BE2C (cell line): ENCODE measurements at regions not wholly inside any gene's neighbourhood (a gene's known extent, or its start where the extent isn't known, plus 50 kb on each side); places are given as distances from the start of the nearest gene placed in this dataset.

Experiments used
- DNase-seq: peaks from one replicate; pipeline ENCODE4 v3.0.0-alpha.2; 2020
- H3K27me3 ChIP-seq: fragments of 250-450 bp; sonication (Bioruptor Pico); 2 replicates; pipeline ENCODE4 v1.5.1; 2020; ENCODE audit warnings: mild to moderate bottlenecking
- H3K36me3 ChIP-seq: fragments of 250-450 bp; sonication (Bioruptor Pico); 2 replicates; pipeline ENCODE4 v1.5.1; 2020; ENCODE audit warnings: mild to moderate bottlenecking
- H3K4me1 ChIP-seq: fragments of 250-450 bp; sonication (Bioruptor Pico); 2 replicates; pipeline ENCODE4 v1.5.1; 2020
- H3K4me3 ChIP-seq: 2 replicates; pipeline ENCODE4 v1.5.1; 2011; ENCODE audit warnings: low read depth, low read length
- H3K9me3 ChIP-seq: fragments of 250-450 bp; sonication (Bioruptor Pico); 2 replicates; pipeline ENCODE4 v1.5.1; 2020
- TF ChIP-seq, protein P1 (sequence below): IDR thresholded peaks from 2 replicates; pipeline ENCODE4 v1.5.1; 2012; ENCODE audit warnings: mild to moderate bottlenecking, low read depth, low read length

GRCh38 chr5:5710471-5710870, 288.0 kb downstream of the ICE1 start:
- TF ChIP-seq, protein P1, sequence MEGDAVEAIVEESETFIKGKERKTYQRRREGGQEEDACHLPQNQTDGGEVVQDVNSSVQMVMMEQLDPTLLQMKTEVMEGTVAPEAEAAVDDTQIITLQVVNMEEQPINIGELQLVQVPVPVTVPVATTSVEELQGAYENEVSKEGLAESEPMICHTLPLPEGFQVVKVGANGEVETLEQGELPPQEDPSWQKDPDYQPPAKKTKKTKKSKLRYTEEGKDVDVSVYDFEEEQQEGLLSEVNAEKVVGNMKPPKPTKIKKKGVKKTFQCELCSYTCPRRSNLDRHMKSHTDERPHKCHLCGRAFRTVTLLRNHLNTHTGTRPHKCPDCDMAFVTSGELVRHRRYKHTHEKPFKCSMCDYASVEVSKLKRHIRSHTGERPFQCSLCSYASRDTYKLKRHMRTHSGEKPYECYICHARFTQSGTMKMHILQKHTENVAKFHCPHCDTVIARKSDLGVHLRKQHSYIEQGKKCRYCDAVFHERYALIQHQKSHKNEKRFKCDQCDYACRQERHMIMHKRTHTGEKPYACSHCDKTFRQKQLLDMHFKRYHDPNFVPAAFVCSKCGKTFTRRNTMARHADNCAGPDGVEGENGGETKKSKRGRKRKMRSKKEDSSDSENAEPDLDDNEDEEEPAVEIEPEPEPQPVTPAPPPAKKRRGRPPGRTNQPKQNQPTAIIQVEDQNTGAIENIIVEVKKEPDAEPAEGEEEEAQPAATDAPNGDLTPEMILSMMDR: peak; percentile 21; the same call in 1 of the 2 replicates
- peak; percentile 93 for DNase-seq
- Histone ChIP-seq H3K27me3 (no peaks in the 10 kb centered on the region), H3K36me3 (no peaks in the 10 kb centered on the region), H3K4me3 (peak overlapping the region; percentile 31), H3K9me3 (no peaks in the 10 kb centered on the region; the same call in 1 of the 2 replicates), H3K4me1 (peaks cover 24% of the 10 kb centered on the region)

GRCh38 chr5:5708367-5708919, 286.0 kb downstream of the ICE1 start:
- no peak overlapping the region for H3K4me3 ChIP-seq
- H3K36me3 ChIP-seq: no peaks in the 10 kb centered on the region
- no peak for DNase-seq
- H3K4me1 ChIP-seq: peaks cover 27% of the 10 kb centered on the region
- TF ChIP-seq, protein P1: no peak
- H3K27me3 ChIP-seq: no peaks in the 10 kb centered on the region
- no peaks in the 10 kb centered on the region; the same call in 1 of the 2 replicates for H3K9me3 ChIP-seq

GRCh38 chr5:5705010-5705409, 282.5 kb downstream of the ICE1 start:
- Histone ChIP-seq H3K4me1 (peaks cover 8% of the 10 kb centered on the region), H3K36me3 (no peaks in the 10 kb centered on the region), H3K4me3 (no peak overlapping the region), H3K9me3 (no peaks in the 10 kb centered on the region; the same call in 1 of the 2 replicates), H3K27me3 (no peaks in the 10 kb centered on the region)
- TF ChIP-seq, protein P1: no peak
- DNase-seq: no peak

DNA sequence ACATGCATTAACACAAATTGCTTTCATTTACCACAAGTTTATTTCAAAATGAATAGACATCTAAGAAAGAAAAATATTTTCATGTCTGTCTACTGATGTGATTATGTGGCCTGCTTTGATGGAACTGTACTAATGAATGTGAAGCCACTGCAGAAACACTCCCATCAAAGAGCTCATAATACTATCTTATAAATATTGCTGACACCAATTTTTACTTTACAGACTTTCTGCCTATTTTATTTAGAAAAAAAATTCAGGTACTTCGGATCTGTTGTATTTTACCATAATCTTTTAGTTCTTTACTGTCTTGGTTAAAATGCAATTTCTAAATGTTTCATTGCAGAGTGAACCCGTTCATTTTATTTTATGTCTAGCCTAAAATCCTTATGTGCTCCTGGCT, 281.9 kb downstream of the ICE1 start:
- H3K9me3 ChIP-seq: no peaks in the 10 kb centered on the region; the same call in 1 of the 2 replicates
- H3K27me3 ChIP-seq: no peaks in the 10 kb centered on the region
- H3K4me1 ChIP-seq: peaks cover 3% of the 10 kb centered on the region
- no peak for DNase-seq
- no peaks in the 10 kb centered on the region for H3K36me3 ChIP-seq
- H3K4me3 ChIP-seq: no peak overlapping the region
- TF ChIP-seq, protein P1: no peak

DNA sequence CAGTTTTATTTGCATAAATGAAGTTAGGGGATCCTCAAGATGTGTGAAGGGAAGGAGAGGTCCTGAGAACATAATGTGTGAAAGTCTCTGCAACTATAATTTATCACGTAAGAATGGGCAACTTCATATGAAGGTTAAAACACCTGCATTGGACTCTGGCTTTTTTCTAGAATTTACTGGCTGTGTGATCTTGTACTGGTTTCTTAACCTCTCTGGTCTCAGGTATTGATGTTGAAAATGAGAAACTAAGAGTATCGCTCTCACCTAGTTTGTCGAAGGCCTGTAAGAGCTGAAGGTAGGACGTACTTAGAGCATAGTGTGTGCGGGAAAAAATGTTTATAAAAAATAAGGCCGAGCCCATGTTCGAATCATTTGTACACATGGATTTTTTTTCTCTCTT, 280.5 kb downstream of the ICE1 start:
- Histone ChIP-seq H3K4me1 (peaks cover 3% of the 10 kb centered on the region; the same call in 1 of the 2 replicates), H3K27me3 (no peaks in the 10 kb centered on the region), H3K36me3 (no peaks in the 10 kb centered on the region), H3K9me3 (no peaks in the 10 kb centered on the region), H3K4me3 (no peak overlapping the region)
- TF ChIP-seq, protein P1: no peak
- no peak for DNase-seq

GRCh38 chr5:5700549-5700948, 278.1 kb downstream of the ICE1 start:
- no peaks in the 10 kb centered on the region for H3K27me3 ChIP-seq
- TF ChIP-seq, protein P1: no peak
- H3K4me3 ChIP-seq: no peak overlapping the region
- peaks cover 3% of the 10 kb centered on the region; the same call in 1 of the 2 replicates for H3K4me1 ChIP-seq
- no peak for DNase-seq
- H3K36me3 ChIP-seq: no peaks in the 10 kb centered on the region
- H3K9me3 ChIP-seq: no peaks in the 10 kb centered on the region; the same call in 1 of the 2 replicates
